GM21447 (cell line): ENCODE measurements at regions not wholly inside any gene's neighbourhood (a gene's known extent, or its start where the extent isn't known, plus 50 kb on each side); places are given as distances from the start of the nearest gene placed in this dataset.

Experiments
- ATAC-seq: cut with Tn5 transposase; IDR thresholded peaks from one replicate; pipeline ENCODE4 v1.9.1; 2021; ENCODE audit not compliant: unreplicated experiment

- ATAC-seq: no peak
These were observed 278.2 kb downstream of the IKZF2 start for GRCh38 chr2:212873256-212873655.

DNA sequence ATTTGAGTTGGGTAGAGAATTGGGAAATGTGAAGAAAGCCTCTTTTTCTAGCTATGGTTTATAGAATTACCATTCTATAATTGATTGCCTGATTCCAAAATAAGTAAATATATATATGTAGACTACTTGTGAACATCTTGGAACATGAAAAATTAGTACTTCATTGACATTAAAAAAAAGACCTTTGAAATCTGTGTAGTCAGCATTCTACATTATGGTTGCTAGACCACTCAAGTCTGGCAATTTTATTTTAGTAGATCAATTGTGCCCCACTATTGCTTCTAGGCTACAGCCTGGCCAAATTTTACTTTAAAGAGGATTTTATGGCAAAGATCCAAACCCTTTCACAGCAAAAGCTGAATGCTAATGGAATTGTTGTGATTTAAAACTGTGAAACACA, 279.8 kb downstream of the IKZF2 start:
- ATAC-seq: no peak

DNA sequence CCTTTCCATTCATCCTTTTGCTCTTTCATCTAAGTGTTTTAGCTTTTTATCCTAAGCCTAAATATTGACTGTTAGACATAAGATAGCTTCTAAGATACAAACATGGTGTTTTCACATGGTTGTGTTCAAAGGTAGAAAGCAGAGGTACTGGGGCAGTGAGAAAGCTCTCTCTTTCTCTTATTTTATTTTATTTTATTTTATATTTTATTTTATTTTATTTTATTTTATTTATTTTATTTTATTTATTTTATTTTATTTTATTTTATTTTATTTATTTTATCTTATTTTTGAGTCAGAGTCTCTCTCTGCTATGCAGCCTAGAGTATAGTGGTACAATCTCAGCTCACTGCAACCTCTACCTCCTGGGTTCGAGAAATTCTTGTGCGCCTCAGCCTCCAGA, 287.2 kb downstream of the IKZF2 start:
- ATAC-seq: no peak

DNA sequence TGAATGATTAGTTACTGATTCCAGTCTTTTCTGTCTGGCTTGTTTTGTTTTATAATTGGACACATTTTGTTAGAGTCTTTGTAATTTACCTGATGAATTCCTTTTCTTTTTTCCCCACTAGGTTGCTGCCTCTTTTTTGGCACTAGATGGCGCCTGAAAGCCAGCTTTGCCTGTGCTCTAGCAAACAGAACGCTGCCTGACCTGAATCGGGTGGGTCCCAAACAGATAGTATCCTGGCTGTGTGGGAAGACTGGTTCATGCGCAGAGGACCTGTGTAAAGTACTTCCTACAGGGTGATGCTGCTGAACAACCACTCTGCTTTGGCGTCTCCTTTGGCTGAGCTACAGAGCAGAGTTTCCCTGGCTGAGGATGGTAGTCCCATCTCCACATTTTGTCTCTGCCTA, 288.2 kb downstream of the IKZF2 start:
- no peak for ATAC-seq

- ATAC-seq: no peak
These were observed 292.9 kb downstream of the IKZF2 start for GRCh38 chr2:212858496-212858895.

GRCh38 chr2:212854771-212855170, 296.6 kb downstream of the IKZF2 start:
- ATAC-seq: no peak

- no peak for ATAC-seq
These were observed 297.3 kb downstream of the IKZF2 start for GRCh38 chr2:212854116-212854515.

DNA sequence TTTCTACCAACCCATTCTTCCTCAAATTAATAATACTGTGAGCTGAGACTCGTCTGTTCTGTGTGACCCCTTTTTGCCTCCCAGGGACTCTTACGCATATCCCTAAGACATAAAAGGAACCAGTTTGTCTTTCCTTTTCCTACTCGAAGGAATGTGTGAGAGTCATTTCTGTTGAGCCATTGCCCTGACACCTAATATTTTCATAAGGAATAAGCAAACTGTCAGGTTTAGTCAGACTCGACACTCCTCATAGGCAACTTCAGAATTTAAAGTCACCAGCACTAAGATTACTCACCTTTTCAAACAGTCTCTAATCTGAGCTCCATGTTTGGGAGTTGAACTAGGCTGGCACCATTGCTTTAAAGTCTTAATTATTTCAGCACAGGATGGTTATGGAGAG, 305.5 kb downstream of the IKZF2 start:
- no peak for ATAC-seq

GRCh38 chr2:212843409-212844199, 305.0 kb upstream of the ERBB4 start:
- no peak for ATAC-seq

DNA sequence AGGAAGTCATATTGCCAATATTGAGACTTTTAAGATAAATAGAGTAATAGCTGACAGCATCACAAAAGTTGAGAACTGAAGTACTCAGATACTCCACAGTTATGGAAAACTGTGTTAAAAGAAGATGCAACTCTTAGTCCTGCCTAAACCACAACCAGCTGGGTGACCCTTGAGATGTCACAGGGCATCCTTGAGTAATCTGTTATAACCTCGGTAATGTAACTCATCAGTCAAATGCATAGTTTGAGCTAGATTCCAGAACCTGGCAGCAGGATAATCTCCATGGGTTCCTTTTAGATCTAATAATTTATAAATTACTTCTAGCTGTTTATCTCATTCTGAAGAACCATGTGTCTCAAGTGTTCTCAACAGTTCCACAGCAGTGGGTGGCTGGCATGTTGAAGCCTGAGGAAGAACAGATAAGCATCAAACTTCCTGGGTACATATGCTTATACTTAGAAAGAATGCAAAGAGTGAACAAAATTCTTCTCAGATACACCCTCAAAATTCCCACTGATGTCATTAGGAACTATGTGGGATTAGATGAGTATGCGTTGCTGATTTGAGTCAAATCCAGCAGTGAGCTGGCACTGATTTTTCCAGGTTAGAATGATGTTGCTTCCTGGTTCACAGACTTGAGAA, 304.1 kb upstream of the ERBB4 start:
- no peak for ATAC-seq

DNA sequence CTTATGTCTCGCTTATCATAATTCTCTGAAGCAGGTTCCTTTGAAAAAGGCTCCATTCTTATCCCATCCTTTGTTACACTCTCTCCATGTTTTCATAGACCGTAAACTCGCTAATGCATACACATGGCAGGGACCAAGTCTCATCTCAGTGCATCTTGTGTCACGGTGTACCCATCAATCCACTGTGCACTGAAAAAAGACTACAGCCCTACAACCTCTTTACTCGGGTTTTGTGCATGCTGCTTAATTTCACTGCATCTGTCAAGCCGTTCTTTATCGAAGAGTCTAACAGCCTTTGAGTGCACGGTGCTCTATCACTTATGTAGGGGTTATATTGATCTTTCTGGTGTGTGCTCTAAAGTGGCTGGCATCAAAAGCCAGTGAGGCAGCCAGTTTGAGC, 302.9 kb upstream of the ERBB4 start:
- ATAC-seq: no peak

- no peak for ATAC-seq
These were observed 293.9 kb upstream of the ERBB4 start for GRCh38 chr2:212832211-212833195.

DNA sequence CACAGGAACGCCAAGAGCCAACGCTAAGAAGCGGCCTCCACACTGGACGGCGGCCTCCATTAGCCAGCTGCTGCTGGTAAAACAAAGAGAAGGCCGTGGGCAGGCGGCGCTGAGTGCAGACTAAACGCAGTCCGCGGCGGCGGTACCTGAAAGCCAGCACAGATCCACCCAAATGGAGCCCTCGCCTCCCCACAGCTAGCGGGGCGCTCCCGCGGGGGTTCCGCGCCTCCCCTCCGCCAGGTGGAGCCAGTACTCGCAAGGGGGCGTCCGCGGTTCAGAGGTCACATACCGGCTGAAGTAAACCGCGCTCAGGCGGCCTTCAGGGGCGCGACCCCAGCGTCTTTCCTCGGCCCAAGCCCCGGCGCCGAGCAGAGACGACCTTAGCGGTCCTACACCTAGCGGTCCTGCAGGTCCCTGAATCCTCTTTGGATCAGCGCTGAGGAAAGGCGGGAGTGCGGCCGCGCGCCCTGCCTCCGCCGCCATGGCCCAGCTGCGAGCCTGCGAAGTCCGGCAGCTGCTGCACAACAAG, 293.1 kb upstream of the ERBB4 start:
- ATAC-seq: no peak

DNA sequence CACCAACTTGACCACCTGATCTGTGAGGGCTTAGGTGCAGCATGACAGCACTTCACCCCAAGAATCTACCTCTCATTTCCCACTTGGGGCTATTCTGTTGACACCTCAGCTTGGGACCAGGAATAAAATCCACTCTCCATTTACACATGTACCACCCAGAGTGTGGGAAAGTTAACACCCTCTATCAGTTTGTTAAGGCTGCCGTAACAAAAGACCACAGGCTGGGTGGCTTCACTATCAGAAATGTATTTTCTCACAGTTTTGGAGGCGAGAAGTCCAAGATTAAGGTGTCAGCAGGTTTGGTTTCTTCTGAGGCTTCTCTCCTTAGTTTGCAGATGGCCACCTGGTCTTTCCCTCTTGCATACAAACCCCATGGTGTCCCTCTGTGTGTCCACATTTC, 277.7 kb upstream of the ERBB4 start:
- ATAC-seq: no peak

DNA sequence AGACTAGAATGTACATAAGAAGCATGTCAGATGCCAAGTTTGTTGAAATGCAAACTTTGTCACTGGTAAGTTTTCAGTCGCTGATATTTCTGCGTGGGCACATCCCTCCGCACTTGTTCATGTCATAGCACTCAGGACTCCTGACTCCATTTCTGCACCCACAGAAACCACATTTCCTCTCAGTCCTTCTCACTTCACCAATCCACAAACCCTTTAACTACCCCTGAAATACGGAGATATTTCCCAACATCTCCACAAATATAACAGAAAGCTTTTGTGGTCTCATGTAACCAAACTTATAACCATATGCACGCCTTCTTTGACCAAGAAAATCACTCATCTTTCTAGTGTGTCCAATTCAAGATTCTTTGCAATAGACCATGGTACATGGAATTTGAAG, 276.9 kb upstream of the ERBB4 start:
- ATAC-seq: no peak

DNA sequence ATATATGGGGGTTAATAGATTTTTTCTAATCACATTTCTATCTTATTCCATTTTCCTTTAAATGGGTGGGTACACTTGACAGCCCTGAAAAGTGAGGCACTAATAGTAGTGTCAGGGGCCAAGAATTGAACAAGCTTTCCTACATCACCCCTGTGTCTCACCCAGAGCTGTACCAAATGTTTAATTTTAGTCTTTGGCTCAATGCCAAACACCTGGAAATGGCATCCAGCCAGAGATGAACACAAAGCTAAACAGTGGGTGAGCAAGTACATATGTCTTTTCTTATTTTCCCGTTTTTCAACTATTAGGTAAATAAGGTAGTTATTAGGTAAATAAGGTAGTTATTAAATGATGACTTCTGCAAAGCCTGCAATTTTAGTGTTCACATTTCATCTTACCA, 276.3 kb upstream of the ERBB4 start:
- no peak for ATAC-seq

GRCh38 chr2:212811921-212812320, 273.3 kb upstream of the ERBB4 start:
- no peak for ATAC-seq

DNA sequence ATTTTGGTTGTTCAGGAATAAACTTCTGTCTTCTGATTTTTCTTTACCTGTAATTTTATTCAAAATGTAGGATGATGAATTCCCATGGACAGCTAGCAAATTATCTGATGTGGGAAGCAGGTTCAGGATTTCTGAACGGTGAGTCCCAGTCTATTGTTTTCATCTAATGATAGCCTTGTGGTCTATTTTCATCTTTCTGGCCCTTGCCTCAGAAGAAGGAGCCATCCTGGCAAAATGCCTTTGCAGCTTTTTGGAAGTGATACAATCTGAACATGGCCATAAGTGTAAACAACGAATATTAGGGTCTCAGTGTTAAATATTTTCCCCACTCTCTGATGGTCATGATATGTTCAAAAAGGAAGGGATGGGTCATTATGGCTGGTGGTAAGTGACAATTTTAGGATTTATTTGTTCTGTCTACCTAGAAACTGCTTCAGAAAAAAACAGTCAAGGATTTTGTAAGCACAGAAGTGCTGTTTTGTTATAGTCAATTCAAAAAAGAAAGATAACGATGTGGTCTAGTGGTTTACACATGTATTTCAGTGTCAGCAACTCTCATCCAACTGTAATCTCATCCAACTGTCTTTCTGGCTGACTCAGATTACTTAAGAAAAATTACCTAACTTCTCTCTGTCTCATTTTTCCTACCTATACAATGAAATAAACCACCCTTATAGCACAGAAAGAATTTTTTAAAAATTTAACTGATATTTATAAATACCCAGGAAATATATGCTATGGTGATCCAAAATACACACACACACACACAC, 272.6 kb upstream of the ERBB4 start:
- ATAC-seq: no peak

DNA sequence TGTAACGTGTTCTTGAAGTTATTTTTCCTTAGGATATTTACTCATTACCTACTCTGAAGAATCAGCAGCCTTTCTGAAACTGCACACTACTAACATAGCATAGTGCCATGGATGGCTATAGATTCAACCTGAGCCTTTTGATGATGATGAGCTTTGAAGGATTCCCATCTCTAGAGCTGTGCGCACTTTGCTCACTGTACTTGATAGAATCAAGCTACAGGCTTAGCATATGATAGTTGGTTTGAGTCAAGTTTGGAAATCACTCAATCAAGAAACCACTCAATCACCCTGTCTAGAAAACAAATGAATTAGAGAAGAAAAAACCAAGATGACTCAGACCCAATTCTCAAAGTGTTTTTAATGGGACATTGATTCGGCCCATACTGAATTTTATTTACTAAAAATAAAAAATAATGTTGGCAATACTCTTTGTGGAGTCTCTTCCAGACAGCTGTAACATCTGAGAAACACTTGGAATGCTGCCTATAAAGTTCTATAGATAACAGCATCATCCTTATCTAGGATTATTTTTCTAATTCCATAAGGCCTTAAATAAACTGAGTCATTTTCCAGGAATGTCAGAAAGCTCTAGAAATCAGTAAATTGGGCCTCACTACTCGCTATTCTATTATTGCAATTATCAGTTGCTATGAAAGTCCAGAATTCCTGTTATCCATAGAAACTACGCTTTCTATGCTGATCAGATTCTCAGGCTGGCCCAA, 259.0 kb upstream of the ERBB4 start:
- no peak for ATAC-seq

DNA sequence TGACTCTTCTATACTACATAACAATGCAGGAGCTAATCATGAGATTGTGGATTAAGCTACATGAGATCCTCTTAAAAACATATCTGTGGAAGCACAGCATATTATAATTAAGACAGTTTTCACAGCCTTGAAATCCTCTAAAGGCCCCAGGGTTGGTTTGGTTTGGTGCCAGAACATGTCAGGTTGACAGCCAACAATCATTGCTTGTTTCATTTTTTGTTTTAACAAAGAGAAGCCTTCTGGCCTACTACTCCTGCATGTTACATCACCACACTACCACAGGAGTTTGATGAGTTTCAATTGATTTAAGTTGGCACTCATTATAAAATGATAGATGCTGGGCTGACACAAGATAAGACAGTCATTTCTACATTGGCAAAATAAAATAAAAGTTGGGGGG, 255.9 kb upstream of the ERBB4 start:
- no peak for ATAC-seq
